SKM-1 treated with dmso at 0.1 percent for 144 hours (cell line): ENCODE measurements at regions not wholly inside any gene's neighbourhood (a gene's known extent, or its start where the extent isn't known, plus 50 kb on each side); places are given as distances from the start of the nearest gene placed in this dataset.

Source experiments
- DNase-seq: peaks from one replicate; lab custom pipeline; 2025; ENCODE audit not compliant: unreplicated experiment; lab: John Stamatoyannopoulos, UW

DNA sequence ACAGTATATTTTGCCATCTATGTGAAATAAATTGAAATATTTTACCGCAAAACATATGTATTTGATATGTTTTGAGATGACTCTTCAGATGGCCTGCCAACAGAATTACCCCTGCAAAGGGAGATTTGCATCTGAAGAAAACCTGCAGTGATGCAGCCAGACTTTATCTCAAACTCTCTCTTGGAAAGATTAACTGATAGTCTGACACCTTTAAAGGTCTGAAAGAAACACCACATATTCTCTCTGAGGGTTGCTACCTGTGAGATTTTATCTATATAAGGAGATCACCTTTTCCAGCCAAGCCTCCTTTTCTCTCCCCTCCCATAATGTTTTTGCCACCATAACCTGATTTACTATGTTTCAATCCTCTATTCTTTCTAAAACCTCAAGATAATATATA, 1106.3 kb upstream of the IGFBP7 start:
- DNase-seq, result no peak

DNA sequence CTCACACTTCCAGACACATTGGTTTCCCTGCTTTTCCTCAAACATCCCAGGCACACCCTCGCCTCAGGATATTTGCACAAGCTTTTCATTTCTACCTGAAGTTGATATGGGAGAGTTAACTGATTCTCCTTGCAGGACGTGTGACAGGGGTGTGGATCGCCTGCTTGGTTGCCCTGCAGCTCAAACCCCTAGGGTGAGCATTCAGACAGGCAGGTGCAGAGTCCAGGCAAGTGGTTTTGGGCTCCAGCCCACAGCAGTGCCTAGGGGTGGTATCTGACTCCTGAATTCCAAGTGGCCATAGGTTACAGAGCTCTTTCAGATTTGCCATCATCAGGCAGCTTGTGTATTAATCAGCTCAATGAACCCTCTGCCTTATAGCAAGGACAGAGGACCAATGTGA, 1104.2 kb upstream of the IGFBP7 start:
- DNase-seq, result no peak

DNA sequence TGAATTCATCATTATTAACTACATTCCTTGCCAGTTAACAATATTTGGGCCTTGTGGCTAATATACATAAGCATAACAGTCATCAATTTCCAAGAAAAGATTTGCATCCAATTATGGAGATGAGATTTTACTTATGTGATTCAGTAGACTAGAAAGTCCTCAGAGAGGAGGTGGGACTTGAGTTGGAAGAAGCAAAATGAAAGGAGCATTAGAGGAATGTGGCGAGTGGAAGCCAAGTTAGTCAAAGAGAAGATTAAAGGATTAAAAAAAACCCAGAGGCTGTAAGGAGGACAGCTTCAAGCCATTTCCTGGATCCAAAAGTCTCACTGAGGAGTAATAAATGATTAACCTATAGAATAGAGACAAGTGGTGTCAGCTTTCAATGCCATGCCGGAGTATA, 1099.4 kb upstream of the IGFBP7 start:
- no peak for DNase-seq

DNA sequence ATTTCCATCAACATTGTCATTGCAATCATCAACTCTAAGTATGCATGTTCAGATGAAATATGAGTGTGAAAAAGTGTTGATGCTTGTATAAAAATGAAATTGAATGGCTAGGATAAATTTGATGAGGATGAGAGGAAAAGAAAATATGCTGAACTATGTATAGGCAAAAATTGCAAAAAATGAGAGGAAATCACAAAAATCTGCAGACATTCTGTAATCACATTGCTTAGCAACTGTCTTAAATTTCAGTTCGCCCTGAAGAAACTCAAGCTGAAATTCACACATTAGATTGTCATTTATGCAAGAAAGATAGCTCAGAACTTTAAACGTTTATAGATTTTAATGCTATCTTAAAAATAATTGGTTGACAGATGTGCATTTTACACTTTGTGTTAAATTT, 1098.8 kb upstream of the IGFBP7 start:
- no peak for DNase-seq

DNA sequence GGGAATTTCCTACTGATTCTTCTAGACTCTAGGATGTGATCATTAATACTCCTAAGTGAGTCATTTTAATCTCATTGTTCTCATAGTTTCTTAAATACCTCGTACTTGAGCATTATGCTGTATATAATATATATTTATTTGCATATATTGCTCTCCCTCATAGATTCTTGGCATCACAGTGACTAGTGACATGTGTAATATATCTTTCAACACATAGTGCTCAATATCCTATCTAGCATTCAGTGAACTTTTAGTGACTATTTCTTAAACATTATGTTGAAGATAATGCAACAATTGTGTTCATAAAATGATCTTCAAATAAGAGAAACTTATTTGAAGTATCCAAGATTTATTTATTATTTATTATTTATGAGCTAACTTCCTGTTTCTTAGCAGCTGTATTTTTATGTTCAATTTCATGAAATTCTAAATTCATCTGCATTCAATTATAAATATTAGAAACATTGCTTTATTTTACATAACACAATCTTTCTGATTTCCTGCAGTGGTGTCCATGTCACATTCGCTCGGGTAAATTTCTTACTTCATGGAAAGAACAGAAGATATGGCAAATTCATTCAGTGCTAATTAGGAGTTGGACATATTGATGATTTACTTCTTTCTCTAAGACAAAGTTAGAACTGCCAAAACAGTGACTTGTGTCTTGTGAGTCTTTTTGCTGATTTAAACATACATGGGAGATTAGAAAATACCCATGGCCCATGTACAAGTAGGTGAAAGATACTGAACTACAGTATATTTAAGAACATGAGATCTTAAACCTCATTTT, 1095.5 kb upstream of the IGFBP7 start:
- no peak for DNase-seq

DNA sequence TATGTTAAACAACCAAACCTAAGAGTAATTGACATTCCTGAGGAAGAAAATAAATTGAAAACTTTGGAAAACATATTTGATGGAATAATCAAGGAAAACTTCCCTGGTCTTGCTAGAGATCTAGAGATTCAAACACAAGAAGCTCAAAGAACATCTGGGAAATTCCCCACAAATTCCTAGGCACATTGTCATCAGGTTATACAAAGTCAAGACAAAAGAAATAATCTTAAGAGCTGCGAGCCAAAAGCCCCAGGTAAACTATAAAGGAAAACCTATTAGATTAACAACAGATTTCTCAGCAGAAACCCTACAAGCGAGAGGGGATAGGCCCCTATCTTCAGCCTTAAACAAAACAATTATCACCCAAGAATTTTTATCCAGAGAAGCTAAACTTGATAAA, 1082.0 kb upstream of the IGFBP7 start:
- DNase-seq, result no peak

DNA sequence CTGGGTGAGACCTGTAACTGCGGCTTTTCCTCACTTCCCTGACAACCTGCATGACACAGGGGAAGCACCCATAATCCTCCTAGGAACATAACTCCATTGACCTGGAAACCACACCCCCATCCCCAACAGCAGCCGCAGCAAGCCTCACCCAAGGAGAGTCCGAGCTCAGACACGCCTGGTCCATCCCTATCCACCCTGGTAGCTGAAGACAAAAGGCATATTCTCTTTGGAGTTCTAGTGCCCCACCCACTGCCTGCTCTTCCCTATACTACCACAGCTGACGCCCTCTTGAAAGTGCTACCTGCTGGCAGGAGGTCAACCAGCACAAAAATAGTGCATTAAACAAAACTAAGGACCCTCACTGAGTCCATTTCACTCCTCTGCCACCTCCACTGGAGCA, 1080.9 kb upstream of the IGFBP7 start:
- DNase-seq, result no peak

DNA sequence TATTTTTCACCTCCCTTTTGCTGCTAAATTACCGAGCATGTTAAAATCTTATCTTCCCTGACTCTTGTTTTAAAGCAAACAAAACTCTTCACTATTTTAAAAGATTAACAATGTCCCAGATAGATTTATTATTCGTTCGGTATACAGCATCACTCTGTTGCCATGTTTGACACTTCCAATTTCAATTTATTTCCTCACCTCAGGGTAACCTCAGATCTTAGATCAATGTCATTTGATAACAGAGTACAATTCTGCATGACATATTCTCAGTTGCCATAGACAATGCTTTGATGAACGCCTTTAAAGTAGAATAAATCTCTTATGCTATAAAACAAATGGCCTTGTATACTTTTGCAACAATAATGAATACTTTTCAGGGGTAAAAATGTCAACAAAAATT, 1078.1 kb upstream of the IGFBP7 start:
- no peak for DNase-seq

DNA sequence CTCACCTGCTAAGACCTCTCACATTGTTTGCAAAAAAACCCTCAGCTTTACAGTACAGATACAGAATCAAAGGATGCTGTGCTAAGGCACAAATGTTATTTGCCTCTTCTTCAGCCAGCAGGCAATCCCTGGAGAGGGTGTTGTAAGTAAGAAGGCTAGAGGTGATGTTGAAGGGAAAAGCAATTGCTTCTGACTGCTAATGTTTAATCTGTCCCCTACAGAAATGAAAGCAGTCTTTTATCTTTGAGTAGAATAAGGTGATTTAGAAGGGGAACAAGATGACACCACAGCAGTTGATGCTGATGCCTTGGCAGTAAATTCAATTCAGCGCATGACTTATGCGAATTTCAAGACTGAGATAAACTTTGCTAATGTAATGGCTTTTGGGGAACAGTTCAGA, 1064.8 kb upstream of the IGFBP7 start:
- DNase-seq, result no peak

DNA sequence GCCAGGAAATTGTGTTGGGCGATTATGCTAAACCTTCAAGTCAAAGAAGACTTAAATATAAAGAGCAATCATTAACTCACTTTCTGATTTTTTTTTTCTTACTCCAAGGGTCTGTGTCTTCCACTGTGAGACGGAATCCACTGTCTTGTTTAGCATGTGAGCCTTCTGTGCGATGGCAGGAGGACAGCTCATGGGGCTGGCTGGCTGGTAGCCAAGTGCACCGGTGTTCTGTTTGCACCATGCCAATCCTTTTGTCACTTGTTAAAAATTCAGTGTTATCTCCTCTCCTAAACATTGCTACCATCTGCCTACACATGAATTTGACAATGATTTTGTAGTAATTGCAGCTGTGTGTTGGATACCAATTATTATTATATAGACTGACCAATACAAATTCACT, 1056.3 kb upstream of the IGFBP7 start:
- DNase-seq, result no peak

DNA sequence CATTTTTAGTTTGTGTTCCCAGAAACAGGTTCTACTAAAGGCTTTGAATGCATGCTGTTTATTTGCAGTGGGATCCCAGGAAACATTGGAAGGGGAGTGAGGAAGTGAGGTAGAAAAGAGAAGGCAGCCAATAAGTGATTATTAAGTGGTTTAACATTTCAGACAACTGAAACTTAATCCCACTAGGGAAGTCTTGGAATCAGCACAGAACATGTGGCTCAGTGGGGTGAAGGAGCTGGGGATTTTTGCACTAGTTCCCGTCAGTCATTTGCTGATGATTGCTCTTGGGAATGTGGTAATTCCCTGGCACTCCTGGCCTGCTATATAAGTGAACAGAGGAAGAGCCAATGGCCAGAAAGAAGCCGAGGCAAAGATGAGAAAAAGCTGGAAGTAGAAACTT, 1053.0 kb upstream of the IGFBP7 start:
- DNase-seq, result no peak

DNA sequence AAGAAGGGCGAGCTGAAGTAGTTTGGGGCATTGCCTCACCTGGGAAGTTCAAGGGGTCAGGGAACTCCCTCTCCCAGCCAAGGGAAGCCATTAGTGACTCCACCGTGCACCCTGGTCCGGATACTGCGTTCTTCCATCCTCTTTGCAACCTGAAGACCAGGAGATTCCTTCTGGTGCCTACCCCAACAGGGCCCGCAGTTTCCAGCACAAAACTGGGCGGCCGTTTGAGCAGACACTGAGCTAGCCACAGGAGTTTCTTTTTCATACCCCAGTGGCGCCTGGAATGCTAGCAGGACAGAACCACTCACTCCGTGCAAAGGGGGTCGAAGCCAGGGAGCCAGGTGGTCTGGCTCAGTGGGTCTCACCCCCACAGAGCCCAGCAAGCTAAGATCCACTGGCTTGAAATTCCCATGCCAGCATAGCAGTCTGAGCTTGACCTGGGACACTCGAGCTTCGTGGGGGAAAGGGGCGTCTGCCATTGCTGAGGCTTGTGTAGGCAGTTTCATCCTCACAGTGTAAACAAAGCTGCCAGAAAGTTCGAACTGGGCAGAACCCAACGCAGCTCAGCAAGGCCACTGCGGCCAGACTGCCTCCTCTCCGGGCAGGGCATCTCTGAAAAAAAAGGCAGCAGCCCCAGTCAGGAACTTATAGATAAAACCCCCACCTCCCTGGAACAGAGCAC, 1039.4 kb upstream of the IGFBP7 start:
- no peak for DNase-seq

DNA sequence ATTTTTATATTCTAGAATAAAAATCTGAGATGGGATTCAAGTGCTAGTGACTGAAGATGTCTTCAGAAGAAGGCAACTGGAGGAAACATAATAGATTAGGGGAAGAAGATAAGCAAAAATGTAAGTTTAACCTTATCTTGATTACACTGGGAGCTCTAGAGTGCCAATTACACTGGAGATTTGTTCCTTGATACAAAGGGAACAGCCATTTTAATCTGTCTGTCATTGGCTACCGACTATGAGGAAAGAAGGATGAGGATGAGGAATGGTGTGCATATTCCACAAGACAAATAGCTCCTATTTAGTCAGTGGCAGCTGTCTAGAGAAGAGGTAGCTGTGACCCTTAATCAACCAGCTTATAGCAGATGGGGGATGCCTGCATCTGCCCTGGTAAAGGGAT, 1034.5 kb upstream of the IGFBP7 start:
- DNase-seq, result no peak

DNA sequence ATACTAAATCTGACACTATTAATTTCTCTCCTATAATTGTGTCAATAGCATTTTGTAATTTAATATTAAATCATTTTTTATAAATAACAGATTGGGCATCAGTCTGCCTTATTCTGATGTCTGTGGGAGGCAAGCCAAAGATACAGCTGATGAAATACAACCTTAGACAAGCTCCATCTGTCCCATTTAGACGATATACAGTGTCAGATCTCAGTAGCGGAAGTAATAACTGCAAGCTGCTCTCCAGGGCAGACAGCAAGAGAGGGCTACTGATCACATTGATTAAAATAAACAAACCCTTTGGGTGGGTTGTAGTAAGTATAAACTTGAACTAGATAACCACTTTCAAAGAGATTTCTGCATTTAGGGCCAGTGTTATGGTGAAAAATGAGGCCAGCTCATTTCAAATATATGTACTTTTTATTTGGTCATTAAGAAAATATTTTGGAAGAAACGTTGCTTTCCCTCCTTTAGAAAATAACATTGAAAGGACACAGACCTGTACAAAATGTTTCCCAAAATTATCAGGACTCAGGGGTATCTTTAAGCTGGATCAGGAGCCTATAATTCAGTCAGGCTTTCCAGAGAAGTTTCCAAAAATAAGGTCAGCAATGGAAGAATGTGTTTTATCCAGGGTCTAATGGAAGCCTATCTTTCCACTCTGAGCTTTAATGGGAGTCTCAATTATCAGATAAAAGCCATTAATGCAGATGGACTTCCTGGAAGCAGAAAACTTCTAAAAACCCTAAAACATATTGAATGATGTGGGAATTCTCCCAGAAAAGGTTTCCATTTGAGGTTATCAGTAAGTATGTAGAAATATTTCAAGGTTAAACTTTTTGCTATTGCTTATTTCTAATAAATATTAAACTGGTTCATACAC, 1028.8 kb upstream of the IGFBP7 start:
- no peak for DNase-seq

DNA sequence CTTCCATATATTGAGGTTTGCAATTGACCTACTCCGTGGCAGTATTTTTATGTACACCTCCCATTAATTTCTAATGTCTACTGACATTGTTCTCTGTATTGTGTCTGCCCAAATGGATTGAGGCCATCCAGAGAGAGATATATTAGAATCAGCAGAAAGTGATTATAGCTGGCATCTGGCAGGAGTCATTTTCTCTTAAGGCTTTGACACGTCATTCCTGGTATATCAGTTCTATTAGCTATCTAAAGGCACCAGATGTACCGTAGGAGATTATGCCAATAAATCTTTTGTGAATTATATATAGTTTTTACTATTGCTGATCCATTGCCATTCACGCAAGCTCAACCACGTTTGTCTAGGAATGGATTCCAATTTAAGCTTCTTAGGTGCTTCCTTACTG, 1026.4 kb upstream of the IGFBP7 start:
- DNase-seq, result no peak

DNA sequence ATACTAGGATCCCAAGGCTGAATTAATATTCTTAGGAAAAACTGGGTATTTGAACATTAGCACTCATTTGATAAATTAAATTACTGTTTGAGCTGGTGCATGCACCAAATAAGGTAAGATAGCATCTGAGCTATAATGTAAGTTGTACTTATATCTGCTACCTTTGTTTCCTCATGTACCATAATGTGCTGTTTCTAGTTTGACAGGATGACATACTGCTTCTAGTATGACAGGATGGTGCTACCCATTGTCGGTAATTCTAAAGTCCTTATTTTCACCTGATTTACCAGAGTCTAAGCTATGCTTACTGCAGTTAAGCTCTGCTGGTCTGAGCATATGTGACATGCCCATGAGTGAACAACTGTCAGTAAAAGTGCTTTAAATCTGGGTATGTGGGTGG, 1017.5 kb upstream of the IGFBP7 start:
- DNase-seq, result no peak

DNA sequence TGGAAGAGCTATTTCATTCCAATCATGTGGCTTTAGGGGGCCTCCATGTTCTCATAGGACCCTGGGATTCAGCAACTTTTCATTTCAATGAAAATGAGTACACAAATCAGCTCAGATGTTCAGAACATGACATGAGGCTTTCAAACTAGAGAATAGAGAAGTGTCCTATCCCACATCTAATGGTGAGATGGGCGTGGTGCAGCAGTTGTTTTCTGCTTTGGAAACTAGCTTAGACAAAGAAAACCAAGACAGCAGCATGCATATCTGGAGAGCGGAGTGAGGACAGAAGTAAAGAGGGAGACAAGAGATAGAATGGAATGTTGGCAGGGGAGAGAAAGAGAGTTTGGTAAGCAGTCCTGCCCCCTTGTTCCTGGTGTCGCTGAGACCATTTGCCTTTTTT, 1009.1 kb upstream of the IGFBP7 start:
- DNase-seq, result no peak

DNA sequence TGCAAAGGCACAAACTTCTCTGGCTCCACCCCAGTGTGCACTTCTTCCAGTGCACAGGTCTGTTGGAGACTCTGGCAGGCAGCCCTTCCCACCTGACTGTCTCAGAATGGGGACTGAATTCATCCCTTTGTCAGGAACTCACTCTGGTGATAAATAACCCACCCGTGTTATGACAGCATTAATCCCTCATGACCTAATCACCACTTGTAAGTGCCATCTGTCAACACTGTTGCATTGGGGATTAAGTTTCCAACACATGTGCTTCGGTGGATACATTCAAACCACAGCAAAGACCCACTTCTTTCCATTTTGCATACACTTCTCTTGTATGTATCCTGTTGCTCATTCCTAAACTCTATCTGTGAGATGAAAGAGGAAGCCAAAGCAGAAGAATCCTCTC, 1002.9 kb upstream of the IGFBP7 start:
- no peak for DNase-seq

DNA sequence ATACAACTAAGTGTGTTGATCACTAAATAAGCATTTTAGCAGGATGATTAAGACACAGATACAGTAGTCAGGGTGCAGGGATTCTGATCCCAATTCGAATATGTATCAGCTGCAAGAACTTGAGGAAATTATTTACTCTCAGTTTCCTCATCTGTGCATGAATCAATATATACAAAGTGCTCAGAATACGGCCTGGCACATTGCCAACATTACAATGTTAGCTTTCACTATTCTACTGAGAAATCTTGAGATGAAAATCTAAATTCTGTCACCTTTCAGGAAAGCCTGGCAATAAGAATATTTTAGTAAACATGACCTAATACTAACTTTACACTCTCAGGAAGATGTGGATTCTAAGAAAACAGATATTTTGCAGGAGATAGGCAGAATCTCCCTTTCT, 1001.6 kb upstream of the IGFBP7 start:
- DNase-seq, result no peak

DNA sequence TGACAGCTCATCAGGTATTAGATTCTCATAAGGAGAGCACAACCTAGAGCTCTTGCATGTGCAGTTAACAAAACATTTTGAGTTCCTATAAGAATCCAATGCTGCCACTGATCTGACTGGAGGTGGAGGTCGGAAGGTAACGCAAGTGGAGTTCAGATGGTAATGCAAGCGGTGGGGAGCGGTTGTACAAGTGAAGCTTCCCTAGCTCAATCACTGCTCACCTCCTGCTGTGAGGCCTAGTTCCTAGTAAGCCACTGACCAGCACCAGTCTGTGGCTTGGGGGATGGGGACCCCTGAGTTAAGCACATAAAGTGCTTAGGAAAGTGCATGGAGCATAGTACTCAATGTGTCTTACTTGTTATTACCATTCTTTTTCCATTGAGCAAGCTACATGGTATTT, 983.2 kb upstream of the IGFBP7 start:
- no peak for DNase-seq

DNA sequence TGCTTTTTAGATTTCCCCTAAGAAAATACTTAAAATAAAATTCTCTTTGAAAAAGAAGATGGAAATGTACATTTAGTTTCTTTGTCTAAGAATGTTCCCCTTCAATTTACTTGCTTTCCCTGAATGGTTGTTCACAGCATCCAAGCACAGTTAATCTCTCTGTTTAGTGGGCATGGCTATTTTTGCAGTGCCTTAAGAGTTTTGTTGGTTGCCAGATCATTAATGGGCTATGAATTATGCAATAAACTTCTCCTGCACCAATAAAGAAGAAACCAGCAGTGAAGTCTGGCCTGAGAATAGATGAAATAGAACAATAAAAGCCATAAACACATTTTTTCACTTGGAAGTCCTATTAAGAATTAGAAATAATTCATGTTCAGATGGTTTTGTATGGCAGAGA, 980.4 kb upstream of the IGFBP7 start:
- DNase-seq, result no peak

DNA sequence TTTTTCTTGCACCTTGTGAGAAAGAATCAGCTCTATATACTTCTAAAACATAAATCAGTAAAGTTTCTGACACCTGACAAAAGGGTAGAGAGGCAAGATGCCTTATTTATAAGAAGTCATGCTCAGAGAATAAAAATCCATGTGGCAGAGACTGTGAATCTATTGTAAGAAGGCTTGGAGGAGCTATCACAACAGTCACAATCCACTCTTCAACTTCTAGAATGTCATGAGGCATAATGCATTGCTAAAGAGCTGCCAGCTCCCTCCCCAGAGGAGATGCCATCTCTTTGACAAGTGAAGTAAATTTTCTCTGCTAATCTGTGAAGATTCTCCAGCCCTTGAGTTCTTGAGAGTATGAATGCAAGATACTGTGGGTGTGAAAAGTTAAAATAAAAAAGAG, 971.2 kb upstream of the IGFBP7 start:
- no peak for DNase-seq
